SKM-1 treated with dmso at 0.1 percent for 144 hours (cell line): ENCODE measurements at regions not wholly inside any gene's neighbourhood (a gene's known extent, or its start where the extent isn't known, plus 50 kb on each side); places are given as distances from the start of the nearest gene placed in this dataset.
"Not testable (repeated sequence)": the region's sequence is repeated elsewhere in the genome, so short reads cannot be mapped to it uniquely, and the experiment has no call there.

Source experiments
- DNase-seq: peaks from one replicate; lab custom pipeline; 2025; ENCODE audit not compliant: unreplicated experiment; lab: John Stamatoyannopoulos, UW

DNA sequence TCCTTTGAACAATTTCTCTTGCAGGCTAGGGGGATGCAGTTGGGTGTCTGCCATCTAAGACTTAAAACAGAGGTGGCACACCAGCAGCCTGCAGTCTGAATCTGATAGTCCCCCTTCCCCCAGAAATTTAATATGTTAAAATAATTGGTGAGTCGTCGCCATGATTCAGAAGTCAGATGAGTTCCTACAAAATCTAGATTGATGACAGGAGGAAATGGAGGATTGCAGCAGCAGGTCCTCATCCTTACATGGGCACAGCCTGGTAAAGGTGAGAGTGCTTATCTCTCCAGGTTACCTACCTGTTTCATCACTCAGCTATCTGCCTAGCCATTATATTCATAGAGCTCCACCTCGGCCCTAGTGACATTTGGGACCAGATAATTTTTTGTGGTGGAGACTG lies 112.3 kb downstream of the PCSK1 start:
- DNase-seq, result no peak

DNA sequence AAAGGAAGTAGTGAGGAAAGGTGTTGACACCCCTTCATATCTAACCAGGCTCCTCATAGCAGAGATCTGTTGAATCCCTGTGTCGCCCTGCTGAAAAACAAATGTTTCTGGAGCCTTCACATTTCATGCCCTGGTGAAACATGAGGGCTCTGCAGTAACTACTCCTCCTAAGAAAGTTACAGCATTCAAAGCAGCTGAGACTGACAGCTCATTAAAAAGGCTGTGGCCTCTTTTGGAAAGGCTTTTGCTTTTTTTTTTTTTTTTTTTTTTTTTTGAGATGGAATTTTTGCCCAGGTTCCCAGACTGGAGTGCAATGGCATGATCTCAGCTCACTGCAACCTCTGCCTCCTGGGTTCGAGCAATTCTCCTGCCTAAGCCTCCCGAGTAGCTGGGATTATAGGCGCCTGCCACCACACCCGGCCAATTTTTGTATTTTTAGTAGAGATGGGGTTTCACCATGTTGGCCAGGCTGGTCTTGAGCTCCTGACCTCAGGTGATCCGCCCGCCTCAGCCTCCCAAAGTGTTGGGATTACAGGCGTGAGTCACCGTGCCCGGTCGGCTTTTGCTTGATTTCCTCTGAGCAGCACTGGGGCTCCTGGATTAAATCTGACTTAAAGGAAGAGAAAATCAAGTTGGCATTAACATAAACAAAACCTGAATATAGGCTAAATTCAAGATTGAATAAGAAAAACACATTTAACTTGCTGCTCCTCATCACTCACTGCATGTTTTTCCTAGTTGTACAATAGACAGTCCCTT lies 112.9 kb downstream of the PCSK1 start:
- DNase-seq, result not testable (repeated sequence)

DNA sequence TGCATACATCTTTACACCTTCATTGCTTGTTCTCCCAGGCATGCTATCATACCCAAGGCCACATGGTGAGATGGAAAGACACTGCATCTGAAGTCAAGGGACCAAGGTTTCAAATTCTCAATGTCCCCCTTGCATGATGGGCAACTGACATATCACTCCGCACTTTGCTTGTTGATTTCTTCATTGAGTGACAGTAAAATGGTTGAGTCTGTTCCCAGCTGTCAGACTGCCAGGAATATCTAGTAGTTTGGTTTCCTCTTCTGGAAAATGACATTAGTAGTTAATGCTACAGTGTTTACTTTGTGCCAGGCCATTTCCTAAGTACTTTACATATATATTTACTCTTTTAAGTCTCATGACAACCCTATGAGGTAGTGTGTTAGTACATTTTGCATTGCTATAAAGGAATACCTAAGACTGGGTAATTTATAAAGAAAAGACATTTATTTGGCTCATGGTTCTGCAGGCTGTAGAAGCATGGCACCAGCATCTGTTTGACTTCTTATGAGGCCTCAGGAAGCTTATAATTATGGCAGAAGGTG lies 114.4 kb downstream of the PCSK1 start:
- DNase-seq, result no peak

DNA sequence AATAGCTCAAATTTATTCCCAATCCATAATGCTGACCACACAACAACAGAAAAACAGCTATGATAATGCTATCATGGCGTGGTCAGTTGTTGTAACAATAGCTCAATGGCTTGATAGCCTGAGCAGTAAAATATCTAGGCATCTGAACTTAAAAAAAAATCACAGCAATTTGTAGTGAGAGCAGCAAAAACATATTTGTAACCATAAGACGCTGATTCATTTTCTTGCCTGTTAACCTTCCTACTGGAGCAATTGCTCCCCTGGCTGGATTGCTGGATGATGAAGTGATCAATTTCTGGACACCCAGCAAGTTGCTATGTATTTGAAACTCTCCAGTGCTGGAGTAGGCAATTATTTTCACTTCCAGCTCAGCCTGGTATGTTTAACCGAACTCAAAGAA lies 115.1 kb downstream of the PCSK1 start:
- no peak for DNase-seq

DNA sequence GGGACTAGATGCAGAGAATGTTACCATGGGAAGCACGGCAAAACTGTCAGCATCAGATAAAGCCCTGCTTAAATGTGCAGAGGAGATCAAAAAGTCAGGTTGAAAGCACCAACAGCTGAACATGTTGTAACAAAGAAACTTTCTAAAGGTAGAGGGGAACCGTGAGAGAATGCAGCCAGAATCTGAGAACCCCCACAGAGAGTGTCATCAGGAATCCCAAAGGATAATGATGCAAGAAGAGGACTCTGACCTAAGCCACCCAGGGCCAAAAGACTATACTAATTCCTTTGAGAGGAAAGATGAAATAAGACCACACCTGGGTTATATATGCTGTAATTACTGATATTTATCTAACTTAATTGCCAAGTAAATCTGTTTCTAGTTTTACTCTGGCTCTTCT lies 116.6 kb downstream of the PCSK1 start:
- no peak for DNase-seq

DNA sequence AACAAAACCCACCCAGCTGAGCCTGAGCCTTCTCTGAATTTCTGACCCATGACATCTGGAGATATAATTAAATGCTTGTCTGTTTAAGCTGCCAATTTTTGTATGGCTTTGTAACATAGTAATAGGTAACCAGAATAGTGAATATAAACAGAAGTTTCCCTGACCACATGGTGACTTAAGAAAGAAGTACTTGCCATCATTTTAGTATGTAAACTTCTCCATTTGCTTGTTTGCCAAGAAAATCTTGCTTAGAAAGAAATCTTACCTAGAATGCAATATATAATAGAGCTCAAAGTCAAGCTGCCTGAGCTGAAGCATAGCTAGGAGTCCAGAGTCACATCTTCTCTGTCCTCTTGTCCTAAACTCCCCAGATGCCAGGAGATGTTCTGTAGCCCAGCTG lies 117.0 kb downstream of the PCSK1 start:
- no peak for DNase-seq

DNA sequence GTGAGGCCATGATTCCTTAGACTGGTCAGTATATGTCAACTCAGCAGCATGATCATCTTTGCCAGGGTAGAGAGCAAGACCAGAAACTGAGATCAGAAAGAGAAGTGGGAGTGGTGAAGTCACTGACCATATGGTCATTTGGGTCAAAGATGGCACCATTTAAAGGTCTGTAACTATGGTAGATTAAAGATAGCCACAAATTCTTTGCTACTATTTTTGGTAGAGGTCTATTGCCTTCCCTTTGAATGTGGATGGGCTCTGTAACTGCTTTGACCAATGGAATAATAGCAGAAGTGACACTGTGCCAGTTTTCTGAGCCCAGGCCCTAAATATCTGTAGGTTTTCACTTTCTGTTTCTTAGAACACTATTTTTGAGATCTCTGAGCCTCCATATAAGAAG lies 117.6 kb downstream of the PCSK1 start:
- DNase-seq, result no peak

DNA sequence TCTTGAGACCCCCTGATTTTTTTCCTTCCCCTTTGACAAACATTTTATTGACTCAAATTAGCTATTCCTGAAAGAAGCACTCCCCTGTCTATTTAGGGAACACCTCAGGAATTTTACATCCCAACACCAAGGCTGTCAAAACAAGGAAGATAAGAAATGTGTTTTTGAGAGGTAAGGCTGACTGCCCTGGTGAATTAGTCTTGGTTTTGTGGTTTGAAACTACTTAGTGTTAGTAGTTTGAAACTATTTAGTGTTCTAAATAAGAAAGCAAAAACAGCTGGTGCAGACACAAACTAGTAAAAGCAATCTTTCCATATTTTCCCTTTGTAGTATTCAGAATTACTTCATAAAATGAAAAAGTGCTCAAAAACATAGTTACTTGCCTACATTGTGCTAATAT lies 120.7 kb downstream of the PCSK1 start:
- no peak for DNase-seq

DNA sequence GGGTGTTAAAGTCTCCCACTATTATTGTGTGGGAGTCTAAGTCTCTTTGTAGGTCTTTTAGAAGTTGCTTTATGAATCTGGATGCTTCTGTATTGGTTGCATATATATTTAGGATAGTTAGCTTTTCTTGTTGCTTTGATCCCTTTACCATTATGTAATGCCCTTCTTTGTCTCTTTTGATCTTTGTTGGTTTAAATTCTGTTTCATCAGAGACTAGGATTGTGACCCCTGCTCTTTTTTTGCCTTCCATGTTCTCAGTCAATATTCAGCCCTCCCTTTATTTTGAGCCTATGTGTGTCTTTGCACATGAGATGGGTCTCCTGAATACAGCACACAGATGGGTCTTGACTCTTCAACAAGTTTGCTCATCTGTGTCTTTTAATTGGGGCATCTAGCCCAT lies 126.0 kb downstream of the PCSK1 start:
- not testable (repeated sequence) for DNase-seq

DNA sequence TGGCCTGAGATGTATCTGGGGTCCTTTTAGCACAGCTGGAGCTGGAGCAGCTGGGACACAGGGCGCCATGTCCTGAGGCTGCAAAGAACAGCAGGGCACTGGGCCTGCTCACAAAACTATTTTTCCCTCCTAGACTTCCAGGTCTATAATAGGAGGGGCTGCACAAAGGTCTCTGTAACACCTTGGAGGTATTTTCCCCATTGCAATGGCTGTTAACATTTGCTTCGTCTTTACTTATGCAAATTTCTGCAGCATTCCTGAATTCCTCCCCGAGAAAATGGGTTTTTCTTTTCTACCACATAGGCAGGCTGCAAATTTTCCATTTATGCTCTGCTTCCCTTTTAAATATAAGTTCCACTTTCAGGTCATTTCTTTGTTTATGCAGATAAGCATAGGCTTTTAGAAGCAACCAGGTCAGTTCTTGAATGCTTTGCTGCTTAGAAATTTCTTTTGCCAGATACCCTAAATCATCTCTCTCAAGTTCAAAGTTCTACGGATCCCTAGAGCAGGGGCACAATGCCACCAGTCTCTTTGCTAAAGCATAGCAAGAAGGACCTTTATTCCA lies 130.8 kb downstream of the PCSK1 start:
- DNase-seq, result no peak

DNA sequence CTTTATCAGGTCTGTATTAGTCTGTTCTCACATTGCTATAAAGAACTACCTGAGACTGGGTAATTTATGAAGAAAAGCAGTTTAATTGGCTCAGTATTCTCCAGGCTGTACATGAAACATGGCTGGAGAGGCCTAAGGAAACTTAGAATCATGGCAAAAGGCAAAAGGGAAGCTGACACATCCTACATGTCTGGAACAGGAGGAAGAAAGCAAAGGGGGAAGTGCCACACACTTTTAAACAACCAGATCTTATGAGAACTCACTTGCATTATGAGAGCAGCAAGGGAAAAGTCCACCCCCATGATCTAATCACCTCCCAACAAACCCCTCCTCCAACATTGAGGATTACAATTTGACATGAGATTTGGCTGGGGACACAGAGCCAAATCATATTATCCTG lies 132.1 kb downstream of the PCSK1 start:
- peak; percentile 53 for DNase-seq

DNA sequence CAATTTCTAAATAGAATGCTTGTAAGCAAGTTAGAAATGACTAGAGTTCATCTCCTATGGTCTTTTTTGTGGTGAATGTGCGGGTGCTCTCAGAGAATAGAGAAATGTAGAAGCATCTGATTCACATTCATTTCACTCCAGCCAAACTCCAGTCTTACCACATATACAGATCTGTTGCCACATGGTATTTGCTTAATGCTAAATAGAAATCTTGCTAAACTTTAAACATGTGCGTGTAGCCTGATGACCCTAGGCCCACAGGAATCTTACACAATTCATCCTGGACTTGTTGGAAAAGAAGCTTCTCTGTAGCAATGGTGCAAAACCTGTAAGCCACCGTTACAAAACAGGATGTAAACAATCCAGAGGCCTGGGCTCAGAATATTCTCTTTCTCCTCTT lies 135.2 kb downstream of the PCSK1 start:
- peak; percentile 98 for DNase-seq

DNA sequence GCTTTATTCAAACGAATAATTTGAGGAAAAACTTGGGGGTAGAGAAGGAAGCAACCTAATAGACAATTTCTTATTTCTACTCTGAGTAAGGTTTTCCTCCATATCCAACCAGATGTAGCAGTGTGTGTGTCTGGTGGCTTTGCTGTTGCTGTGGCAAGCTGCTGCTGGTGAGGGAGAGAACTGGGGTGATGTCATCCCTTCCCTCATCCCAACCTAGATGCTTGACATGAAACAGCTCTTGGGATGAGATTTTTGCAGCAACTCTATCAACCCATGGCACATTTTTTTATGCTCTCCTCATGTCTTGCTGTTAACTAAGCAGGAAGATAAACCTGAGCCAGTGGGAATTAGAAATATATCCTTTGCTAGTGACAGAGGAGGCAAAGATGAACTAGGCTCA lies 135.8 kb downstream of the PCSK1 start:
- peak; percentile 39 for DNase-seq

DNA sequence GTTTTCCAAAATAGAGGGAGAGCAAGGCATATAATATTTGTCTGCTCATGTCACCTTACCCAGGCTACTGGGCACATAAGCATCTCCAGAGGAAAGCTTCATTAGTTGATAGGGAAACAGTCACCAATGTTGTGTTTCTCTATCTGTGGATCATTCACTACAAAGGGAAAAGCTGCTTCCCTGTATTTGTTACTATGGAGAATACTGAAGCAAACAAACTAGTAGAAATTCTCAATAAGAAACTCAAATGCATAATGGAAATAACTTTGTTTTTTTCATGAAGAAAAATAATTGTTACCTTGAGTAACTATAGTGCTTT lies 138.2 kb downstream of the PCSK1 start:
- no peak for DNase-seq

DNA sequence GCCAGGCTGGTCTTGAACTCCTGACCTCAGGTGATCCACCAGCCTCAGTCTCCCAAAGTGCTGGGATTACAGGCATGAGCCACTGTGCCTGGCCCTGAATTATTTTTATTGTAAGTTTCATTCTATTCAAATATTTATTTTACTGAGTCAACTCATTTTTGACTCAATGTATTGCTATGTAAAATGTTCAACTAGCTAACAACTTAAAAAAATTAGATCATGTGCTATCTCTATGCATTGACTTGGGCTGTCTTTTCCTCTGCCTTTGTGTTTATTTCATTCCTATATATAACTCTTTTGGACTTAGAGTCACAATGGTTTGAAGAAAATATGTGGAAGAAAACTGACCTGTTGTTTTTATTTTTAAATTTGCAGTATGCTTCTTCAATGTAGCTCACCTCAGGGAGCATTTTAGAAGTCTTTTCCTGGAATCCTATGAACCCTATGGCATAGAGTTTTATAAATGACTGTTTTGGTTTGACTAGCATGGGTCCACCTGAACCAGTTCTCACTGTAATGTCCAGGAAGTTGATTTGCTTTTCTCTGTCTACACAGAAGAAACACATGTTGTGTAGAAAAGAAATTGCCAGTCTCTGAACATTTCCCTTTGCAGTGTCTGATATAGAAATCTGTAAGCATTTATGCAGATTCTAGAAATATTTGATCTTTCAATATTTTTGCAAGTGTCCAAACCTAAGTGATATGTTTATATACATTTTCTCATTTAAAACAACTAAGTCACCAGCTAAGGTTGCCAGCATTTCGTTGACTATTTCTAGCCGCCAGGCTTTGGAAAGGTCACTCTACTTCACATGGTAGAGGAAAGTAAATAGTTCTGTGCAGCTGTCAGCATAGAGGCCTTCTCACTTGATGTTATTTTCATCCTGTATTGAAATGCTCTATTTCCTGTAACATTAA lies 138.8 kb downstream of the PCSK1 start:
- no peak for DNase-seq

DNA sequence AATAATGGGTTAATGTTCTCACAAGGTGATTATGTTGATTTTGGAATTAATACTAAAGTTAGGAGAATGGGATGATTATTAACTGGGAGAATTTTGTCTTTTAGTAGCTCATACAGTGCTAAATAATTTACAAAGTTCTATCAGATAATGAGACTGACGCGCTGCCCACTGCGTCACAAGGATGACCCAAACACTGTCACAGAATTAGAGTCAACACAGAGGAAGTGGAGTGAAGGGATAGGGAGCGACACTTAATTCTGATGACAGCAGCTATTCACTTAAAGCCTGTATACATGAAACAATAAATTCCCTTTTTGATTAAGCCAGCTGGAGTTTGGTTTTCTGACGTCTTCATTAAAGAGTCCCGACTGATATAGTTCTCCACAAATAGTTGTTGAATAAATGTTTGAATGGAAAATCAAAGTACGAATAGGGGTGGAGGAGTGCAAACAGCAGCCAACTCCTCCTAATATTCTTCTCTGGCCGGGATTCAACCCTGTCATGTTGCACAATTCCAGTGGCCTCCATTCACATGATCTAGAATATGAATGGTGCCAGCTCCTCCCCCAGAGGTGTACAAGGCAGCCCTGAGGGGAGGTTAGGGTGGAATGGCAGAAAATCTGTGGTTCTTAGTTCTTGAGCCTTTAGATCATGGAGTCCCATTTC lies 140.3 kb downstream of the PCSK1 start:
- DNase-seq, result no peak

DNA sequence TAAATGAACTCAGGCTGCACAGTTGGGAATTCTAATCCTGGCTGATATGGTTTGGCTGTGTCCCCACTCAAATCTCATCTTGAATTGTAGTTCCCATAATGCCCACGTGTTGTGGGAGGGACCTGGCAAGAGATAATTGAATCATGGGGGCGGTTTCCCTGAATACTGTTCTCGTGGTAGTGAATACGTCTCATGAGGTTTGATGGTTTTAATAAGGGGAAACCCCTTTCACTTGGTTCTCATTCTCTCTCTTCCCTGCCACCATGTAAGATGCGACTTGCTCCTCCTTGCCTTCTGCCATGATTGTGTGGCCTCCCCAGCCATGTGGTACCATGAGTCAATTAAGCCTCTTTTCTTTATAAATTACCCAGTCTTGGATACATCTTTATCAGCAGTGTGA lies 143.8 kb downstream of the PCSK1 start:
- DNase-seq, result not testable (repeated sequence)

DNA sequence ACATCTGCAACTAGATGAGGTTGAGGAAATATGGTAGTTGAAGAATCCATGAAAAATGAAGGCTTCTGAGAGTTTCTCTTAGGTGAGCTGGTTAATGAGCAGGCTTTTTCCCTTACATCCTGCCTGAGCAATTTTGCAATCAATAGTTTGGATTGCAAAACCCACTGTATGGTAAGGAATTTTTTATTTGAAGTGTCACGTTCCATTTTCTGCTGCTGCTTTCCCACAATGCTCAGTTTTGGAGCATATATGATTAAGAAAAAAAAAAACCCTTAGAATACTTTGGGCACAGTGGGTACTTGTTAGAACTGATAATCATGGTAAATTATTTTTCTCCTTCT lies 144.2 kb downstream of the PCSK1 start:
- DNase-seq, result no peak

DNA sequence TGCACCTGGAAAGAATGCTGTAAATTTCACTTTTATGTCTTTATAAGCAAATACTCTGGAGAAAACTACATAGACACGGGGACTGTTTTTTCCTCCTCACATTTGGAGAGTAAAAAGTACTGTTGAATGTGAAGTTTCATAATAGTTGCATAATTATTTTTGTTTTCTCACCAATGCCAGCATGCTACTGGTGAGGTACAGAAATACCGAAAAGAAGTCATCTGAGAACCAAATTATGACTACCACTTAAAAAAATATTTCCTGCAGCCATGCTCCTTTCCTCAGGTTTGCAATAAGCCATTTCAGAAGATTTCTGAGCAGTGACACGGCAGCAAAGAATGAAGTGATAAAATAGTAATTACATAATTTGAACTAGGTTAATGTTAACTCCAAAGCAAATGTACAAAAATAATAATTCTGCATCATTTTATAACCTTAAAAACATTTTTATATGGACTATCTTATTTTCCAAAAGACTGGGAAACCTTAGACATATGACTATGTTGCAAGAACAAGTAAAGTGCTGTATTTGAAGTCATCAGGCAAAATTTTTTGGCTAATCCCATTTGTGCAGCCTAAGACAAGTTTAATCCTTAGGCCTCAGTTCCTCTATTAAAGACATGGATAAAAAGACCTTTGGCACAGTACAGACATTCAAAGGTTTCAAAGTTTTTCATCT lies 144.7 kb downstream of the PCSK1 start:
- DNase-seq, result no peak

DNA sequence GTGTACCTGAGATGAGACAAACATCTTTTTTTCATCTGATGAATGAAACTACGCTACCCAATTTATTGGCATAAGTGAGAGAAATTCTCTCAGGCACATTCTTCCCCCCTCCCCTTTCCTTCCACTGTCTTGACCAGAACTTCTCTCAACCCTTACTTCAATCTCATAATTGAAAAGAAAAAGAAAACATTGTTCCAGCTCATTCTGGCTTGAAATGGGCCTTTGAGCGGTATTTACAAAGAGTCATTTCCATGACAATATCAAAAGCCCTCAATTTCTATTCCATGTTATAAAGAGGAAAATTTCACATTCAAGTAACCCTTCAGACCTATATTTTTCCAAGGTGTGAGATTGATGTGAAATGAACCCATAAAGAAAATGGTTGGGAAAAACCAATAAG lies 145.9 kb downstream of the PCSK1 start:
- no peak for DNase-seq

DNA sequence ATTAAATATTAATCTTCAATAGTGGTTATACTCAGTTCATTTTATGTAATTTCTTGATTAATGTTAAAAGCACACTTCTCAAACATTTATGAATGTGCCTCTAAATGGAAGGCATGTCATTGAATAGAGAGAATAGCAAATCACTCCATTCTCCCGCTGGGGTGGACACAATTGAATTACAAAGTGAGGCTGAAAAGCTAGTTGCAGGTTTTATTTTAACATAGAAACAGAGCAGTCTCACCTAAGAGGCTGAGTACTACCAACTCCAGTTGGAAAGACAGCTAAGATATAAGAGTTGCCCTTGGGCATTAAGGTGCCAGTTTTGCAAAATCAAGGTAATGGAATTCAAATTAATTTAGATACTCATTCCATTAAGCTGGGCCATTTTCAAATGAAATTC lies 147.2 kb downstream of the PCSK1 start:
- DNase-seq, result no peak
